IMR-90 (cell line): ENCODE measurements at regions not wholly inside any gene's neighbourhood (a gene's known extent, or its start where the extent isn't known, plus 50 kb on each side); places are given as distances from the start of the nearest gene placed in this dataset.

ENCODE experiments used
- ATAC-seq: fragments of 200-7000 bp; cut with Tn5 transposase; 2 replicates; pipeline ENCODE4 v1.9.1; 2020; ENCODE audit warnings: low read depth, mild to moderate bottlenecking, moderate library complexity
- BruUV-seq: library from RNA; stranded (reverse); fragments of 400-500 nt; replicated peaks from 2 replicates; lab custom pipeline; 2021; lab: Mats Ljungman, UMichigan
- CTCF ChIA-PET: fragments of 300-600 bp; formaldehyde crosslinking; extraction: SDS; loops from one replicate; lab custom pipeline; 2021; ENCODE audit warnings: antibody characterized with exemption; lab: Yijun Ruan, JAX
- POLR2A ChIA-PET: fragments of 300-600 bp; sonication (Branson Sonifier 250); formaldehyde crosslinking; loops from one replicate; lab custom pipeline; 2022; ENCODE audit warnings: antibody characterized with exemption; ENCODE audit not compliant: unreplicated experiment; lab: Charles Lee
- DNase-seq: peaks from one replicate; pipeline ENCODE4 v3.0.0; 2013
- H2AFZ ChIP-seq: replicated peaks from 2 replicates; pipeline ENCODE3; 2013; ENCODE audit warnings: low read length, mild to moderate bottlenecking; ENCODE audit not compliant: poor library complexity
- H2AK5ac ChIP-seq: 2 replicates; pipeline ENCODE4 v1.6.1; 2013; ENCODE audit warnings: low read depth, low read length, inconsistent platforms
- H2AK9ac ChIP-seq: replicated peaks from 2 replicates; pipeline ENCODE3; 2013; ENCODE audit warnings: mild to moderate bottlenecking, low read depth, low read length, moderate library complexity; ENCODE audit not compliant: poor library complexity
- H2BK120ac ChIP-seq: 2 replicates; pipeline ENCODE4 v1.6.1; 2013; ENCODE audit warnings: low read depth, low read length, inconsistent platforms
- H2BK15ac ChIP-seq: 3 replicates; pipeline ENCODE4 v1.6.1; 2013; ENCODE audit warnings: low read depth, low read length, inconsistent platforms
- H2BK20ac ChIP-seq: 2 replicates; pipeline ENCODE4 v1.6.1; 2013; ENCODE audit warnings: low read depth, mild to moderate bottlenecking, inconsistent platforms, low read length, moderate library complexity
- H2BK5ac ChIP-seq: 2 replicates; pipeline ENCODE4 v1.6.1; 2013; ENCODE audit warnings: mild to moderate bottlenecking, low read depth, low read length, inconsistent platforms; ENCODE audit not compliant: poor library complexity, severe bottlenecking
- H3K14ac ChIP-seq: replicated peaks from 2 replicates; pipeline ENCODE4 v1.6.1; 2013; ENCODE audit warnings: low read depth, low read length, inconsistent platforms
- H3K18ac ChIP-seq: 2 replicates; pipeline ENCODE4 v1.6.1; 2013; ENCODE audit warnings: low read depth, low read length, control low read depth
- H3K23ac ChIP-seq: 2 replicates; pipeline ENCODE4 v1.6.1; 2013; ENCODE audit warnings: low read depth, low read length, inconsistent platforms
- H3K27ac ChIP-seq: 2 replicates; pipeline ENCODE4 v1.5.1; 2013; ENCODE audit warnings: mild to moderate bottlenecking, control low read depth, low read length; ENCODE audit not compliant: insufficient read depth
- H3K27me3 ChIP-seq: 2 replicates; pipeline ENCODE4 v1.6.1; 2013; ENCODE audit warnings: low read length; ENCODE audit not compliant: control insufficient read depth, insufficient read depth
- H3K36me3 ChIP-seq: 2 replicates; pipeline ENCODE4 v1.6.1; 2013; ENCODE audit warnings: low read length, mixed read lengths; ENCODE audit not compliant: control insufficient read depth, insufficient read depth
- H3K4ac ChIP-seq: 2 replicates; pipeline ENCODE4 v1.6.1; 2013; ENCODE audit warnings: low read depth, low read length, inconsistent platforms
- H3K4me1 ChIP-seq: 2 replicates; pipeline ENCODE4 v1.6.1; 2013; ENCODE audit warnings: low read length, mixed read lengths; ENCODE audit not compliant: control insufficient read depth, insufficient read depth
- H3K4me2 ChIP-seq: 2 replicates; pipeline ENCODE4 v1.6.1; 2013; ENCODE audit warnings: low read depth, mild to moderate bottlenecking, control low read depth, low read length, moderate library complexity
- H3K4me3 ChIP-seq: 2 replicates; pipeline ENCODE4 v1.5.1; 2013; ENCODE audit warnings: low read depth, mild to moderate bottlenecking, control low read depth, low read length, moderate library complexity; ENCODE audit not compliant: insufficient read depth
- H3K56ac ChIP-seq: 2 replicates; pipeline ENCODE4 v1.6.1; 2013; ENCODE audit warnings: low read length, inconsistent platforms; ENCODE audit not compliant: insufficient read depth; ENCODE audit errors: extremely low read depth
- H3K79me1 ChIP-seq, 2 experiments: 2 replicates each; pipeline ENCODE4 v1.6.1; 2013; ENCODE audit warnings: low read length in 2 of 2, inconsistent platforms in 1 of 2, low read depth in 1 of 2
- H3K9ac ChIP-seq: 2 replicates; pipeline ENCODE4 v1.6.1; 2013; ENCODE audit warnings: low read depth, low read length, control low read depth
- H3K9me1 ChIP-seq: 2 replicates; pipeline ENCODE4 v1.6.1; 2013; ENCODE audit warnings: low read length, inconsistent platforms; ENCODE audit not compliant: insufficient read depth
- H3K9me3 ChIP-seq: 2 replicates; pipeline ENCODE4 v1.6.1; 2013; ENCODE audit warnings: low read length; ENCODE audit not compliant: control insufficient read depth, insufficient read depth
- H4K20me1 ChIP-seq: 2 replicates; pipeline ENCODE4 v1.6.1; 2013; ENCODE audit warnings: low read length, inconsistent platforms; ENCODE audit not compliant: insufficient read depth
- H4K5ac ChIP-seq: 2 replicates; pipeline ENCODE4 v1.6.1; 2013; ENCODE audit warnings: mild to moderate bottlenecking, low read depth, low read length, control low read depth
- H4K8ac ChIP-seq, 2 experiments: 2 replicates each; pipeline ENCODE4 v1.6.1; 2013; ENCODE audit warnings: low read depth in 2 of 2, low read length in 2 of 2, control low read depth in 1 of 2, inconsistent platforms in 1 of 2
- H4K91ac ChIP-seq: 2 replicates; pipeline ENCODE4 v1.6.1; 2013; ENCODE audit warnings: low read depth, low read length, inconsistent platforms; ENCODE audit not compliant: insufficient read depth
- BHLHE40 ChIP-seq: fragments of 150-350 bp; IDR thresholded peaks from 2 replicates; pipeline ENCODE4 v1.6.1; 2016; ENCODE audit warnings: mild to moderate bottlenecking, low read depth, low read length
- CEBPB ChIP-seq: IDR thresholded peaks from 2 replicates; pipeline ENCODE4 v1.6.1; 2012; ENCODE audit warnings: low read depth, low read length, improper control_type of control experiment
- CHD1 ChIP-seq: IDR thresholded peaks from 2 replicates; pipeline ENCODE4 v1.6.1; 2012; ENCODE audit warnings: low read depth, low read length, improper control_type of control experiment
- CTCF ChIP-seq: conservative IDR thresholded peaks from 2 replicates; pipeline ENCODE4 v1.5.1; 2012; ENCODE audit warnings: mild to moderate bottlenecking, low read depth, low read length, improper control_type of control experiment
- MAFK ChIP-seq: IDR thresholded peaks from 2 replicates; pipeline ENCODE4 v1.6.1; 2012; ENCODE audit warnings: low read depth, low read length, improper control_type of control experiment
- MAZ ChIP-seq: IDR thresholded peaks from 2 replicates; pipeline ENCODE4 v1.6.1; 2012; ENCODE audit warnings: low read depth, mild to moderate bottlenecking, low read length, improper control_type of control experiment, moderate library complexity, borderline replicate concordance
- RAD21 ChIP-seq: IDR thresholded peaks from 2 replicates; pipeline ENCODE4 v1.6.1; 2012; ENCODE audit warnings: low read length, improper control_type of control experiment
- RFX5 ChIP-seq: IDR thresholded peaks from 2 replicates; pipeline ENCODE4 v1.8.0; 2012; ENCODE audit warnings: low read depth, mild to moderate bottlenecking, low read length, moderate library complexity
- SMC3 ChIP-seq: fragments of 150-350 bp; IDR thresholded peaks from 2 replicates; pipeline ENCODE4 v1.6.1; 2016; ENCODE audit warnings: low read depth, mild to moderate bottlenecking, antibody characterized with exemption, low read length, moderate library complexity
- USF2 ChIP-seq: fragments of 150-350 bp; IDR thresholded peaks from 2 replicates; pipeline ENCODE4 v1.6.1; 2017; ENCODE audit warnings: mild to moderate bottlenecking, antibody characterized with exemption, low read length, low read depth
- WGBS, 2 experiments: methylation state at CpG; one replicate each; pipeline versions ENCODE4 v1.1.5 to v1.1.7; 2013; ENCODE audit warnings: missing lambda C conversion rate in 2 of 2; ENCODE audit not compliant: insufficient read length in 1 of 2; ENCODE audit errors: extremely low coverage in 2 of 2; 5-methylcytosine and 5-hydroxymethylcytosine counted together
- dilution Hi-C: fragments of 300-500 bp; cut with HindIII; formaldehyde crosslinking; loops from one replicate; pipeline ENCODE4 v1.14.3; 2018; ENCODE audit warnings: low sequenced_read_pairs; ENCODE audit not compliant: unreplicated experiment
- in situ Hi-C: fragments of 300-500 bp; cut with MboI; formaldehyde crosslinking; loops from 3 replicates; pipeline ENCODE4 v1.14.3; 2019; ENCODE audit warnings: low sequenced_read_pairs, inconsistent platforms, mixed read lengths
- intact Hi-C: fragments of 100-400 bp; cut with micrococcal nuclease; formaldehyde crosslinking; loops from 2 replicates; pipeline ENCODE4 v1.10.0; 2022
- TF ChIP-seq, protein P1 (sequence below): fragments of 150-350 bp; IDR thresholded peaks from 2 replicates; pipeline ENCODE4 v1.6.1; 2016; ENCODE audit warnings: low read depth, mild to moderate bottlenecking, low read length, moderate library complexity, borderline replicate concordance

GRCh38 chr7:25776744-25777123, 375.3 kb upstream of the NFE2L3 start:
- no peaks in the 10 kb centered on the region for H3K36me3 ChIP-seq
- intact Hi-C loops = no loop called here
- no peak overlapping the region for H3K9ac ChIP-seq
- no peak overlapping the region for H4K5ac ChIP-seq
- no peak overlapping the region for H2BK15ac ChIP-seq
- H2BK5ac ChIP-seq = no peak overlapping the region
- no peak overlapping the region for H2AK5ac ChIP-seq
- no peak overlapping the region for H2BK120ac ChIP-seq
- H3K9me1 ChIP-seq = no peaks in the 10 kb centered on the region
- no peaks in the 10 kb centered on the region for H3K4me1 ChIP-seq
- no peak overlapping the region for H4K8ac ChIP-seq
- in situ Hi-C loops = no loop called here
- POLR2A ChIA-PET = interaction anchor here (0.6 kb wide), 1 partner anchor 1725 kb away, joined by 3 read pairs; no protein-coding TSS in a partner anchor
- dilution Hi-C loops = no loop called here
- TF ChIP-seq CTCF (no peak), MAFK (no peak), MAZ (no peak), USF2 (no peak), BHLHE40 (no peak), RFX5 (no peak), CEBPB (no peak), RAD21 (no peak), SMC3 (no peak), CHD1 (no peak)
- TF ChIP-seq, protein P1, sequence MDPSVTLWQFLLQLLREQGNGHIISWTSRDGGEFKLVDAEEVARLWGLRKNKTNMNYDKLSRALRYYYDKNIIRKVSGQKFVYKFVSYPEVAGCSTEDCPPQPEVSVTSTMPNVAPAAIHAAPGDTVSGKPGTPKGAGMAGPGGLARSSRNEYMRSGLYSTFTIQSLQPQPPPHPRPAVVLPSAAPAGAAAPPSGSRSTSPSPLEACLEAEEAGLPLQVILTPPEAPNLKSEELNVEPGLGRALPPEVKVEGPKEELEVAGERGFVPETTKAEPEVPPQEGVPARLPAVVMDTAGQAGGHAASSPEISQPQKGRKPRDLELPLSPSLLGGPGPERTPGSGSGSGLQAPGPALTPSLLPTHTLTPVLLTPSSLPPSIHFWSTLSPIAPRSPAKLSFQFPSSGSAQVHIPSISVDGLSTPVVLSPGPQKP = no peak
- no peak overlapping the region for H3K4ac ChIP-seq
- H3K4me2 ChIP-seq = no peak overlapping the region
- ATAC-seq = no peak
- CTCF ChIA-PET = no interaction called here
- no peak overlapping the region for H2AFZ ChIP-seq
- no peak overlapping the region for H3K56ac ChIP-seq
- 88% methylated on average over 1 of the region's 1 CpG; no CpG with 5 or more reads in 1 of the 2 experiments for WGBS, 2 experiments
- H3K18ac ChIP-seq = no peak overlapping the region
- H2AK9ac ChIP-seq = no peak overlapping the region
- DNase-seq = no peak
- H3K4me3 ChIP-seq = no peak overlapping the region
- no peaks in the 10 kb centered on the region for H3K27me3 ChIP-seq
- no peak overlapping the region for H3K14ac ChIP-seq
- no TSS peak for BruUV-seq
- no peak overlapping the region for H3K27ac ChIP-seq
- no peak overlapping the region for H3K23ac ChIP-seq
- H4K91ac ChIP-seq = no peak overlapping the region
- H4K20me1 ChIP-seq = no peaks in the 10 kb centered on the region
- H3K9me3 ChIP-seq = no peaks in the 10 kb centered on the region
- no peak overlapping the region for H2BK20ac ChIP-seq
- no peaks in the 10 kb centered on the region for H3K79me1 ChIP-seq
